Activated T-cell treated with anti-CD3 and anti-CD28 coated beads for 4 hours (primary cell): ENCODE measurements at regions not wholly inside any gene's neighbourhood (a gene's known extent, or its start where the extent isn't known, plus 50 kb on each side); places are given as distances from the start of the nearest gene placed in this dataset.
"Not testable (repeated sequence)": the region's sequence is repeated elsewhere in the genome, so short reads cannot be mapped to it uniquely, and the experiment has no call there.

Experiments used
- DNase-seq: peaks from one replicate; pipeline ENCODE4 v3.0.0-alpha.2; 2020

DNA sequence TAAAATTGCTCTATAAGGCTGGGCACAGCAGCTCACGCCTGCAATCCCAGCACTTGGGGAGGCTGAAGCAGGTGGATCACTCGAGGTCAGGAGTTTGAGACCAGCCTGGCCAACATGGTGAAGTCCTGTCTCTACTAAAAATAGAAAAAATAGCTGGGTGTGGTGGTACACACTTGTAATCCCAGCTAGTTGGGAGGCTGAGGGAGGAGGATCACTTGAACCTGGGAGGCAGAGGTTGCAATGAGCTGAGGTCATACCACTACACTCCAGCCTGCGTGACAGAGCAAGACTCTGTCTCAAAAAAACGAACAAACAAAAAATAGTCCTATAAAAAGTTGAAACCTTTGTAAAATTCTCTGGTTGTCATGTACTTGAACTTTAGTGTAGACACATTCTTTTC, 93.0 kb upstream of the KIF26B start:
- not testable (repeated sequence) for DNase-seq

DNA sequence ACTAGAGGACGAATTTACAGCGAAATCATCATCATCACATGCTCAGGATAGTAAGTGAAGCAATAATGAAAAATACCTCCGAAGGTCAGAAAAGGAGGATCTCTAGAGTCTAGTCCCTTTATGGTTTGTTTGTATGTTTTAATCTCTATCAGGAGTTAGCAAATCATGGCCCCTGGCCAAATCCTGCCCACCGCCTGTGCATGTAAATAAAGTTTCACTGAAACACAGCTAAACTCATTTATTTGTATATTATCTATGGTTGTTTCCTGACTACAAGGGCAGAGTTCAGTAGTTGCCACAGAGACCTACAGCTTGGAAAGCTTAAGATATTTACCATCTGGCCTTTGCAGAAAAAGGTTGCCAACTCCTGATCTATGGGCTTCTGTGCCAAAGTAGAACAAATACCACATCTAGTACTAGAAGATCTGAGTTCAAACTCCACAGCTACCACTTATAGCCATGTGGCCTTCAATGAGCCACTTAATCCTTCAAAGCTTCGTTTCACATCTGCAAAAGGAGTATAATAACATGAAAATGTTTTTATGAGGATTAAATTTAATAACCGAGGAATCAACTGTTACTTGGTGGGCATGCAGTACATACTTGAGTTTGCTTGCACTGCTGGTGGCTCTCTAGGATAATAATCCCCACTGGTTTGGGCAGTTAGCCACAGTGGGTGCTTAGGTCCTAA, 94.0 kb upstream of the KIF26B start:
- no peak for DNase-seq

DNA sequence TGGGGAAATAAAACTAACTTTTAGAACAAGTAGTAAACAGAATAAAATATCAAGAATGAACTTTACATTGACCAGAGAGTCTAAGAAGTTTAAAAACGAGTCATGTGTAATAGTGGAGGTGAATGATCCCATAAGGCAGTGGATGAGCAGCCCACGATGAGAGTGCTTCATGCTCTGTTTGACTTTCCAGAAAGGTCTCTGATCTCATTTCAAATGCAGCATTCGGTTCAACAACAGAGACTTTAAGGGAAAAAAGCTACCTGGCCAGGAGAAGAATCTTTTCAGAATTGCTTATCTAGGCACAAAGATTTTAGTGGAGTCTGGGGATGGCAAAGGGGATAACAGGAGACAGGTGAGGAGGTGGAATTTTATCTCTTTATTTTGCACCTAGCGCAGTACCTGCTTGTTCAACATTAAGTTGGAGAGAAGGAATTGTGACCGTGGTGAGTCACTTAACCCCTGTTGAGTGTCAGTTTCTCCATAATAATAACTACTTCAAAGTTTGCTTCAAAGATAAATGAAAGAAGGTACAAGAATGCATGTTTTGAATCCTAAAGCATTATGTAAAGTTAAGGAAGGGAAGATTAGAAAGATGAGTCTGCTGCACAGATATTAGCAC, 94.9 kb upstream of the KIF26B start:
- DNase-seq, result no peak

DNA sequence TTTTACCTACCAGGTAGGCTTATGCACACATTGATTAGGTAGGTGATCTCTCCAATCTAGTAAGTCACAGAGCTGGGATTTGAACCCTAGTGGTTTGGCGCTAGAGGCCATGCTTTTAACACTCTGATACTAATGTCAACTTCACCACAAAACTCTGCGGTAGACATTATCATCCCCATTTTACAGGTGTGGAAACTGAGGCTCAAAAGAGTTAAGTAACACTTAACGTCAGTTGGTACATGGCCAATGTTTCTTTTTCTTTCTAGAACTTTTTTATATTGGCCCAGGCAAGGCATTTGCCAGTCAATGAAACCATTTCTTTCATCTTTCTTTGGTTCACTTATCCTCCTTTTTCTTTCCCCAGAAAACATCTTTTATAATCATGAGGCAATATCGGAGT, 95.9 kb upstream of the KIF26B start:
- DNase-seq, result no peak

- no peak for DNase-seq
These were observed 96.3 kb upstream of the KIF26B start for GRCh38 chr1:245058436-245058835.

DNA sequence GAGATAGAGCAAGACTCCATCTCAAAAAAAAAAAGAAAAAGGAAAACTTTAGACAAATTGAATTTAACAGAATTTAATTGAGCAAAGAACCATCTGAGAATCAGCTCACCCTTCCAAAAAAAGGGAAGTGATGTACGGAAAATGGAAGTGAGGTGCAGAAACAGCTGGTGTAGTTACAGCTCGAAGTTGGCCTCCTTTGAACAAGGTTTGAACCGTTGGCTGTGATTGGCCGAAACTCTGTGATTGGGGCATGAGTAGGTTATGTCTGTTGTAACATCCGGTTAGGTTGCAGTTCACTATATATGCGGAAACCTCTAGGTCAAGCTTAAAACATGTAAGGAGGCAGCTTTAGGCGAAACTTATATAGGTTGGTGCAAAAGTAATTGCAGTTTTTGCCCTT, 97.9 kb upstream of the KIF26B start:
- DNase-seq, result no peak

GRCh38 chr1:245056296-245056695, 98.5 kb upstream of the KIF26B start:
- not testable (repeated sequence) for DNase-seq

- DNase-seq, result no peak
These were observed 99.0 kb upstream of the KIF26B start for GRCh38 chr1:245055752-245056151.

- DNase-seq, result no peak
These were observed 100.1 kb upstream of the KIF26B start for GRCh38 chr1:245054507-245055270.

DNA sequence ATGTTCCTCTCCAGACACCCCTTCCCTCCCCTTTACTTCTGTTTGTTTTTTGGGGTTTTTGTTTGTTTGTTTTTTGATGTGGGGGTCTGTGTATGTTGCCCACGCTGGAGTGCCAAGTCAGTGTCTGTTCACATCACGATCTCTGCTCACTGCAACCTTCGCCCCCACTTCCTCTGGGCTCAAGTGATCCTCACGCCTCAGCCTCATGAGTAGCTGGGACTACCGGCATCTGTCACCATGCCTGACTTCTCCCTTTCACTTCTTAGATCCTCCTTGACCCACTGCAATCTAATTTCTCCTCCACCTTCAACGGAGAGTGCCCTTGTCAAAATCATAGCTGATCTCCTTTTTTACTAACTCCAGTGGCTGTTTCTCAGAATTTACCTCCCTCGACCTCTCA, 100.7 kb upstream of the KIF26B start:
- no peak for DNase-seq

DNA sequence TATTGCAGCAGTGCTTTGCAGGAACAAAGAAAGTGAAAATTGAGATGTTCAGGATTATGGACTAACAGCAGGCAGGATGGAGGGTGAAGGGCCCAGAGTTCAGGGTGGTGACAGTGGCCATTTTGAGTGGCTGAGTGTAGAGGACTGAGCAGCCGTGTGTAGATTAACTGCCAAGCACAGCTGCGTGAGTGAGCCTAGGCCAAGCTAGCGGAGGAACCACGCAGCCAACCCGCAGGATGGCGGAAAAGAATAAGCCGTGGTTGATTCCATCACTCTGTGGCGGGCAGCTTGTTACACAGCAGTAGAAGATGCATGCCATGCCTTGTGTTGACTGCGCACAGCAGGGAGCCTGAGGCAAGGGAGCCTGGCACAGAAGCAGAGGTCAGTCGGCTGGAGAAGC, 102.5 kb upstream of the KIF26B start:
- DNase-seq, result no peak

DNA sequence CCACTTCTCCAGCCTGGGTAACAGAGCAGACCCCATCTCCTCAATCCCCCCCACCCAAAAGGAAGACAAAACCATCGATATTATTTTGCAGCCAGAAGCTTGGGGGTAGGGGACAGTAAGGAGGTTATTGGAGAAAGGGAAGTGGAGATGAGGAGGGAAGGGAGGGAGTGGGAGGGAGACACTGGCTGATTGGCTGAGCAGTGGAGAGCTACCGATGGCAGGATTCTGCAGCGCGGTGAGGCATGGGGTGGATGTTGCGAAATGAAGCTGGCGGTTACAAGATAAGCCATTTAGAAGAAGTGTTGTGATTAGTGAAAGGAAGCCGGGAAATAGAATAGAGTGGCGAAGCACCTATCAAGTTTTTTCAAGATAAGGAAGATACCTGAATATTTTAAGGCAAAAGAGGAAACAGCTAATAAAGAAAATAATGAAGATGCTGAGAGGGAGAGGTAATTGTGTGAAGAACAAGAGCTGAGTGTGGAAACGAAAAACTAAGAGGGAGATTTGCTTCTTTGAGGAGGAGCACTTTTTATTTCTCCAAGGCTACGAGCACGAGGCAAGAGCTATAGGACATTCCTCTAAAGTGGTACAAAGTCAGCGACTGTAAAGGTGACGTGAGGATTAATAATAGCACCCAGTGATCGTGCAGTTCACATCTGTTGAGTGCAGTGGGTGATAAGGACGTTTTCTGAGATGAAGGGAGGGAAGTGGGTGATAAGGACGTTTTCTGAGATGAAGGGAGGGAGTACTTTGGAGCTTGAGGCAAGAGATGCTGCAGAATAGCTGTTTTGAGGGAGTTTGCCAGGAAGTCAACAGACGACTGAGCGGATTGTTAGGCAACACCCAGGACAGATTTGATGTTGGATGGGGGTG, 103.2 kb upstream of the KIF26B start:
- DNase-seq, result no peak

GRCh38 chr1:245046769-245047168, 108.0 kb upstream of the KIF26B start:
- DNase-seq, result no peak

GRCh38 chr1:245046315-245046714, 108.5 kb upstream of the KIF26B start:
- no peak for DNase-seq

DNA sequence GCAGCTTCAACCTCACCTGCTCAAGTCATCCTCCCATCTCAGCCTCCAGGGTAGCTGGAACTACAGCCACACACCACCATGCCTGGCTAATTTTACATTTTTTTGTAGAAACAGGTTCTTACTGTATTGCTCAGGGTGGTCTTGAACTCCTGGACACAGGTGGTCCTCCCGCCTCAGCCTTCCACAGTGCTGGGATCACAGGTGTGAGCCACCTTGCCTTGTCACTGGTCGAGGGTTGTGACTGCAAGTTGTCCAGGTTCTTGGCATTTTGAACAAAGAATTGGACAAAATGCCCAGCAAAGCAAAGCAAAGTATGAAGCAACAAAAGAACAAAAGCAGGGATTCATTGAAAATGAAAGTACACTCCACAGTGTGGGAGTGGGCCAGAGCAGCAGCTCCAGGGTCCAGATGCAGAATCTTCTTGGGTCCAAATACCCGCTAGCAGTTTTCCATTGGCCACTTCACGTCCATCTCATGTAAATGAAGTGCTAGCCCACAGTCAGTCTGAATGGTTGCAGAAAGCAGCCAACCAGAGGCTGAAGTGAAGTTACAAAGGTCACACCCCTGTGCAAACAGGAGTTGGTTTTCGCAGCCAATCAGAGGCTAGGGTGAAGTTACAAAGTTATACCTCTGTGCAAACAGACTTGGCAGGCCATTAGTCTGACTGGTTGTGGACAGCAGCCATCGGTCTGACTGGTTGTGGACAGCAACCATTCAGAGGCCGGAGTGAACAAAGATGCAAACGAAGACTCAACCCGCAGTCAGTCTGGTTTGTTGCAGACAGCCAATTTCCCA, 109.5 kb upstream of the KIF26B start:
- DNase-seq, result no peak

DNA sequence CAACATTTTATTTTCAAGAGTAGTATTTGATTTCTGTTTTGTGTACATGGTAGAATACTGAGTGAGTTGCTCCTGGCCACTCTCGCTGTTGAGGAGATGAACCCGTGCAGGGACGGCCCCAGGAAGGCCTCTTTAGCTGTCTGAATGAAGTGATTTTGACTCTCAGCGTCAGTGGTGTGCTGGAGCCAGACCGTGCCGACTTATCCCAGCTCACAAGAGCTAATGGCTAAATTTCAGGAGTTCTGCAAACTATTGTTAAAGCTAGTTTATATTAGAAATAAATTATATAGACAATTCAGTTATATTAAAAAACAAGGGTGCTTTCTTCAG, 111.2 kb upstream of the KIF26B start:
- no peak for DNase-seq

GRCh38 chr1:245041058-245041698, 113.6 kb upstream of the KIF26B start:
- no peak for DNase-seq

DNA sequence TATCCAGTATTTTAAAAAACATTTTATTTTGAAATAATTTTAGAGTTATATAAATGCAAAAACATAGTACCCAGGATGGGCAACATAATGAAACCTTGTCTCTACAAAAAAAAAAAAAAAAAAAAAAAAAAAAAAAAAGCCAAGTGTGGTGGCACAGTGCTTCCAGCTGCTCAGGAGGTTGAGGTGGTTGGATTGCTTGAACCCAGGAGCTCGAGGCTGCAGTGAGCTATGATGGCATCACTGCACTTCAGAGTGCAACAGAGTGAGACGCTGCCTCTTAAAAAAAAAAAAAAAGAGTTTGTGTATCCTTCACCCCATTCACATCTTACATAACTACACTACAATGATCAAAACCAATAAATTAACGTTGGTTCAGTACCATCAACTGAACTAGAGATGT, 115.6 kb upstream of the KIF26B start:
- DNase-seq, result no peak

DNA sequence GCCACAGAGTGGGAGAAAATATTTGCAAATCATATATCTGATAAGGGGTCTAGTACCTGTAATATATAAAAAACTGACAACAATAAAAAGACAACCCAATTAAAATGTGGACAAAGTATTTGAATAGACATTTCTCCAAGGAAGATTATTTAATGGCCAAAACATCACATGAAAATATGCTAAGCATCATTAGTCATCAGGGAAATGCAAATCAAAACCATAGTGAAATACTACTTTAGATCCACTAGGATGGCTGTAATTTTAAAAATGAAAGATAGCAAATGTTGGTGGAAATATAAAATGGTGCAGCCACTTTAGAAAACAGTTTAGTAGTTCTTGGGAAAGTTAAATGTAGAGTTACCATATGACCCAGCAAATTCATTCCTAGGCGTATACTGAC, 118.7 kb upstream of the KIF26B start:
- DNase-seq, result no peak

- DNase-seq, result no peak
These were observed 123.7 kb upstream of the KIF26B start for GRCh38 chr1:245031041-245031440.

- DNase-seq, result no peak
These were observed 128.5 kb upstream of the KIF26B start for GRCh38 chr1:245026247-245026646.

DNA sequence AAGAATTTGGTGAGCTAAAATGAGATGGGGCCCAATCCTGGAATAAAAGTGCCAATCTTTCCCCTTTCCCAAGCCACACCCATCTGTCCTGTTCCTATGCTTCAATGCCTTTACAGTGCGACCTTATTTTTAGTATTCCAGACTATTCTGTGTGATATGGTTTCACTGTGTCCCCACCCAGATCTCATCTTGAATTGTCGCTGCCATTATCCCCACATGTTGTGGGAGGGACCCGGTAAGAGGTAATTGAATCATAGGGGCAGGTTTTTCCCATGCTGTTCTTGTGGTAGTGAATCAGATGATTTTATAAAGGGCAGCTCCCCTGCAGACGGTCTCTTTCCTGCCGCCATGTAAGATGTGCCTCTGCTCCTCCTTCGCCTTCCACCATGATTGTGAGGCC, 129.3 kb upstream of the KIF26B start:
- no peak for DNase-seq
